Esophagus muscularis mucosa (tissue), 4 donors: ENCODE measurements at regions not wholly inside any gene's neighbourhood (a gene's known extent, or its start where the extent isn't known, plus 50 kb on each side); places are given as distances from the start of the nearest gene placed in this dataset.

Source experiments
- DNase-seq: peaks from one replicate; pipeline ENCODE4 v3.0.0-alpha.2; 2017; ENCODE audit errors: extremely low spot score
- H3K27ac ChIP-seq, 4 donors: fragments of 200-600 bp; sonication (generic); replicated peaks in 1 of 4; 1 replicate in 3 of 4; 2 replicates in 1 of 4; pipeline ENCODE4 v1.5.1; 2016 to 2019; ENCODE audit warnings: mild to moderate bottlenecking in 1 of 4
- H3K27me3 ChIP-seq, 4 donors: fragments of 200-600 bp; sonication (generic); one replicate each; pipeline versions ENCODE4 v1.5.1 to v1.6.0; 2016 to 2019
- H3K36me3 ChIP-seq, 4 donors: fragments of 200-600 bp; sonication (generic); one replicate each; pipeline ENCODE4 v1.5.1; 2016 to 2019
- H3K4me1 ChIP-seq, 4 donors: fragments of 200-600 bp; sonication (generic); one replicate each; pipeline ENCODE4 v1.5.1; 2016 to 2019
- H3K4me3 ChIP-seq, 4 donors: fragments of 200-600 bp; sonication (generic); 1 replicate in 2 of 4; 2 replicates in 2 of 4; pipeline ENCODE4 v1.5.1; 2016 to 2019; ENCODE audit warnings: mild to moderate bottlenecking in 4 of 4, moderate library complexity in 1 of 4
- H3K9me3 ChIP-seq, 4 donors: fragments of 200-600 bp; sonication (generic); 1 replicate in 3 of 4; 2 replicates in 1 of 4; pipeline ENCODE4 v1.5.1; 2016 to 2019
- EP300 ChIP-seq: sonication (generic); formaldehyde crosslinking; IDR thresholded peaks from one replicate; pipeline ENCODE4 v1.6.1; 2017; ENCODE audit warnings: antibody characterized with exemption
- POLR2A ChIP-seq: fragments of 450-650 bp; IDR thresholded peaks from one replicate; pipeline ENCODE4 v1.6.1; 2017; ENCODE audit warnings: antibody characterized with exemption, moderate library complexity, mild to moderate bottlenecking, low read depth
- POLR2AphosphoS5 ChIP-seq, 2 donors: sonication (generic); formaldehyde crosslinking; IDR thresholded peaks; one replicate each; pipeline ENCODE4 v1.6.1; 2017; ENCODE audit warnings: antibody characterized with exemption in 2 of 2
- WGBS: methylation state at CpG from one replicate; pipeline ENCODE4 v1.1.5; 2018; 5-methylcytosine and 5-hydroxymethylcytosine counted together
- intact Hi-C: fragments of 100-400 bp; cut with DNase I; formaldehyde crosslinking; loops from one replicate; pipeline ENCODE4 v1.15.1; 2023
- TF ChIP-seq, protein P1 (sequence below), 3 experiments: fragments of 200-600 bp in 2 of 3; fragments of 450-650 bp in 1 of 3; sonication (generic) in 2 of 3; IDR thresholded peaks; one replicate each; pipeline ENCODE4 v1.5.1; 2017 to 2019; ENCODE audit warnings: antibody characterized with exemption in 3 of 3, mild to moderate bottlenecking in 2 of 3, moderate library complexity in 1 of 3

DNA sequence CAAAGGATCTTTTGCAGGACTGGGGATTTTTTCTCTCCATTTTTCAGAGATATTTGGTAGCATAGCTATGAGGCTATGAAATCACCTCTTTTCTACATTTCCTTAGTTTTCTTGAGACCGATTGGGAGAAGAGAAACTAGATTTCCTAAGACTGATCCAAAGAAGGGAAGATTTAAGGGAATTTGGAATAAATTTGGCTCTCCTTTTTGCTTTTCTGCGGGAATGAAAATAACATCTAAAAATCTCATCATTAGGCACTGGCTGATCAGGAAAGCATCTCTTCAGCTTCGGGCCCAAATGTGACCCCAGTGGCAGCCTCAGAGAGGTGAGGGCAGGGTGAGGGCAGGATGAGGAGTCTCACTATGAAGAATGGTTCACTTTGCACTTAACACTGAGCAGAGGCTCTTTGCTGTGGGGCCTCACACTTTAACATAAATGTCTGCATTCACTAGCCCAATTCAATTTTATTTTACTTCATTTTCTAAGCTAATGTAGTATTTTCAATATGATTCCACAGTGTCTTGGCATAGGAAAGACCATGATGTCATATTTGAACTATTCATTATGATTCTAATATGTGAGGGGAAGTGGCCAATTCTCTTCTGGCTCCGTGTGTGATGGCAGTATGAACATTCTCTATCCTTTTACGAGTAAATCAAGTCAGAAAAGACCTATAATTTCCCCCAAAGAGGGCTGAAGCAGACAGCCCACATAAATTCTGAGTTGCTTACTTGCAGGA lies 193.2 kb downstream of the MEX3B start:
- WGBS: 58% methylated on average over 5 of the region's 5 CpGs
- Histone ChIP-seq H3K4me1 (no peaks in the 10 kb centered on the region), H3K36me3 (no peaks in the 10 kb centered on the region), H3K27ac (no peak overlapping the region), H3K27me3 (peaks cover 0 to 3% (median 0%) of the 10 kb centered on the region in 4 donors), H3K4me3 (no peak overlapping the region), H3K9me3 (no peaks in the 10 kb centered on the region)
- intact Hi-C loops: no loop called here
- DNase-seq: peak; percentile 39
- TF ChIP-seq EP300 (no peak), POLR2AphosphoS5 (IDR thresholded peaks at IDR 0.05) (no peak), POLR2A (no peak)
- TF ChIP-seq, protein P1, sequence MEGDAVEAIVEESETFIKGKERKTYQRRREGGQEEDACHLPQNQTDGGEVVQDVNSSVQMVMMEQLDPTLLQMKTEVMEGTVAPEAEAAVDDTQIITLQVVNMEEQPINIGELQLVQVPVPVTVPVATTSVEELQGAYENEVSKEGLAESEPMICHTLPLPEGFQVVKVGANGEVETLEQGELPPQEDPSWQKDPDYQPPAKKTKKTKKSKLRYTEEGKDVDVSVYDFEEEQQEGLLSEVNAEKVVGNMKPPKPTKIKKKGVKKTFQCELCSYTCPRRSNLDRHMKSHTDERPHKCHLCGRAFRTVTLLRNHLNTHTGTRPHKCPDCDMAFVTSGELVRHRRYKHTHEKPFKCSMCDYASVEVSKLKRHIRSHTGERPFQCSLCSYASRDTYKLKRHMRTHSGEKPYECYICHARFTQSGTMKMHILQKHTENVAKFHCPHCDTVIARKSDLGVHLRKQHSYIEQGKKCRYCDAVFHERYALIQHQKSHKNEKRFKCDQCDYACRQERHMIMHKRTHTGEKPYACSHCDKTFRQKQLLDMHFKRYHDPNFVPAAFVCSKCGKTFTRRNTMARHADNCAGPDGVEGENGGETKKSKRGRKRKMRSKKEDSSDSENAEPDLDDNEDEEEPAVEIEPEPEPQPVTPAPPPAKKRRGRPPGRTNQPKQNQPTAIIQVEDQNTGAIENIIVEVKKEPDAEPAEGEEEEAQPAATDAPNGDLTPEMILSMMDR (IDR thresholded peaks at IDR 0.05): no peak

DNA sequence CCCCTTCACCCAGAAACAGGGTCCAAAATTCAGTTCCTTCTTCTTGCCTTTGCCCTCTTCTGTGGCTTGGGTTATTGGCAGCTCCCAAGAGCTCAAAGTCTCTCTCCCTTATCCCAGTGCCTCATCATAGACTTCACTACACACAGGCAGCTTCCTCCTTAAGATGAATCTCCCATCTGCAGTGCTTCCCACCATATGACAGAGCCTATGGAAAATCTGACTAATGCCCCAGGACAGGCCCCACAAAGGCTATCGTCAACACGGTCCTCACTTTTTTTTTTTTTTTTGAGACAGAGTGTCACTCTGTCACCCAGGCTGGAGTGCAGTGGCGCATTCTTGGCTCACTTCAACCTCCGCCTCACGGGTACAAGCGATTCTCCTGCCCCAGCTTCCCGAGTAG lies 194.1 kb downstream of the MEX3B start:
- H3K9me3 ChIP-seq: no peaks in the 10 kb centered on the region
- no peaks in the 10 kb centered on the region for H3K36me3 ChIP-seq
- H3K27ac ChIP-seq: no peak overlapping the region
- no peak for TF ChIP-seq POLR2A
- TF ChIP-seq, protein P1 (IDR thresholded peaks at IDR 0.05): no peak
- TF ChIP-seq EP300: no peak
- no peak for TF ChIP-seq POLR2AphosphoS5 (IDR thresholded peaks at IDR 0.05)
- H3K4me1 ChIP-seq: no peaks in the 10 kb centered on the region
- DNase-seq: peak; percentile 5
- no peak overlapping the region for H3K4me3 ChIP-seq
- intact Hi-C loops: no loop called here
- H3K27me3 ChIP-seq: peaks cover 0 to 3% (median 0%) of the 10 kb centered on the region in 4 donors
- 78% methylated on average over 7 of the region's 7 CpGs for WGBS

DNA sequence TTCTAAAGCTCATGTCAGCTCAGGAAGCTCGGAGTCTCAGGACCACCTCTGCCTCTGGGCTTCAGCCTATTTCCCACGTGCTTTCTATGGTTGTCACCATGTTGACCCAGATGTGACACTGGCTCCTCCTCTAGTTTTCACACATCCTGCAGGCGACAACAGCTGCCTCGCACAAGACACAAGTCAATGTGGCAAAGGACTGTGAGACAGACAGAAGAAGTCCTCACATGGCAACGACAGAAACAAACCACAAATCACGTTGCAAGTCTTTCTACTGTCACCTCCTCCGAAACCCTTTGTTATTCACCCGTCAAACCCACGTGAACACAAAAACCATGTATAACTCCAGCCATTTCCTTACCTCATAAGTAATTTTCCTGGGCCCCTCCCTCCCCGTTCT lies 194.5 kb downstream of the MEX3B start:
- H3K27me3 ChIP-seq: peaks cover 0 to 3% (median 0%) of the 10 kb centered on the region in 4 donors
- TF ChIP-seq EP300: no peak
- TF ChIP-seq POLR2AphosphoS5 (IDR thresholded peaks at IDR 0.05): no peak
- TF ChIP-seq, protein P1 (IDR thresholded peaks at IDR 0.05): no peak
- TF ChIP-seq POLR2A: no peak

DNA sequence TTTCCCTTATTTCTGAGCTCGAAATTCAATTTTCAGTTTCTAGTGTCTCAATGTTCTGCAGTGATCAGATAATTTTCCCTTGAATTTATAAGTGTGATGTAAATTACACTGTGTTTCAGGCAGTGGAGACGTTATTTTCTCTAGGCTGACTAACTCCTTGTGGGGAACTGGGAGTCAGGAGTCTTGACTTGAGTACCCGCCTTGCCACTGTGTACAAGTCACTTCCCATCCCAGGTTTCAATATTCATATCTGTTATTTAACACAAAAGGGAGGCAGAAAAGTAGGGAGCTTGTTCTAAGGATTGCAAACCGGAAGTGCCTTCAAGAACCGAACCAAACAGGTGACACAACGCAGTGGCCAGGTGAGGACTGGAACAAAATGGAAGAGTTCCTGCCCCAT lies 196.5 kb downstream of the MEX3B start:
- DNase-seq: peak; percentile 66
- no peak overlapping the region for H3K4me3 ChIP-seq
- H3K36me3 ChIP-seq: no peaks in the 10 kb centered on the region
- TF ChIP-seq POLR2AphosphoS5 (IDR thresholded peaks at IDR 0.05) (no peak), POLR2A (no peak), EP300 (no peak)
- TF ChIP-seq, protein P1 (IDR thresholded peaks at IDR 0.05): no peak
- no peaks in the 10 kb centered on the region for H3K9me3 ChIP-seq
- no peak overlapping the region for H3K27ac ChIP-seq
- intact Hi-C loops: no loop called here
- peaks cover 0 to 3% (median 0%) of the 10 kb centered on the region in 4 donors for H3K27me3 ChIP-seq
- WGBS: 83% methylated on average over 6 of the region's 6 CpGs
- no peaks in the 10 kb centered on the region for H3K4me1 ChIP-seq

More for the DNA sequence above, 194.5 kb downstream of the MEX3B start:
- intact Hi-C loops: no loop called here
- no peak for DNase-seq
- 83% methylated on average over 10 of the region's 10 CpGs for WGBS
- no peak overlapping the region for H3K27ac ChIP-seq
- H3K36me3 ChIP-seq: no peaks in the 10 kb centered on the region
- H3K4me3 ChIP-seq: no peak overlapping the region
- no peaks in the 10 kb centered on the region for H3K9me3 ChIP-seq
- no peaks in the 10 kb centered on the region for H3K4me1 ChIP-seq
